Calu3 (cell line): ENCODE measurements at regions not wholly inside any gene's neighbourhood (a gene's known extent, or its start where the extent isn't known, plus 50 kb on each side); places are given as distances from the start of the nearest gene placed in this dataset.

Source experiments
- BruUV-seq: library from RNA; stranded (reverse); fragments of 400-500 nt; replicated peaks from 2 replicates; lab custom pipeline; 2021; lab: Mats Ljungman, UMichigan
- CTCF ChIA-PET: fragments of 300-600 bp; sonication (Branson Sonifier 250); formaldehyde crosslinking; loops from one replicate; lab custom pipeline; 2022; ENCODE audit warnings: antibody characterized with exemption; lab: Charles Lee
- DNase-seq: peaks from one replicate; pipeline ENCODE4 v3.0.0; 2022
- H3K27ac Mint-ChIP-seq: one replicate; pipeline ENCODE4 v1.8.0; 2022; ENCODE audit warnings: mixed read lengths; ENCODE audit not compliant: unreplicated experiment
- H3K27me3 Mint-ChIP-seq: one replicate; pipeline ENCODE4 v1.8.0; 2022; ENCODE audit warnings: mixed read lengths; ENCODE audit not compliant: unreplicated experiment
- H3K36me3 Mint-ChIP-seq: one replicate; pipeline ENCODE4 v1.8.0; 2022; ENCODE audit warnings: mild to moderate bottlenecking, moderate library complexity, mixed read lengths; ENCODE audit not compliant: insufficient read depth, unreplicated experiment
- H3K4me1 Mint-ChIP-seq: one replicate; pipeline ENCODE4 v1.8.0; 2022; ENCODE audit warnings: mild to moderate bottlenecking, low read depth, mixed read lengths; ENCODE audit not compliant: unreplicated experiment
- H3K4me3 Mint-ChIP-seq: one replicate; pipeline ENCODE4 v1.8.0; 2022; ENCODE audit warnings: mild to moderate bottlenecking, low read depth, moderate library complexity, mixed read lengths; ENCODE audit not compliant: unreplicated experiment
- H3K9me3 Mint-ChIP-seq: one replicate; pipeline ENCODE4 v1.8.0; 2022; ENCODE audit warnings: low read depth, mixed read lengths; ENCODE audit not compliant: unreplicated experiment
- CTCF ChIP-seq: fragments of 200-600 bp; IDR thresholded peaks from one replicate; pipeline ENCODE4 v1.8.0; 2022; ENCODE audit warnings: antibody characterized with exemption; ENCODE audit not compliant: unreplicated experiment
- intact Hi-C: fragments of 100-400 bp; cut with micrococcal nuclease; formaldehyde crosslinking; loops from one replicate; pipeline ENCODE4 v1.10.0; 2022; ENCODE audit not compliant: unreplicated experiment

- Mint-ChIP-seq H3K36me3 (no peaks in the 10 kb centered on the region), H3K4me3 (no peak overlapping the region), H3K27ac (no peak overlapping the region), H3K9me3 (peaks cover 3% of the 10 kb centered on the region), H3K4me1 (no peaks in the 10 kb centered on the region), H3K27me3 (peaks cover 78% of the 10 kb centered on the region)
- BruUV-seq: no TSS peak
- intact Hi-C loops: no loop called here
- no peak for DNase-seq
- TF ChIP-seq CTCF: no peak
- CTCF ChIA-PET: no interaction called here
These were observed 256.8 kb downstream of the NFATC2 start for GRCh38 chr20:51285684-51286083.

DNA sequence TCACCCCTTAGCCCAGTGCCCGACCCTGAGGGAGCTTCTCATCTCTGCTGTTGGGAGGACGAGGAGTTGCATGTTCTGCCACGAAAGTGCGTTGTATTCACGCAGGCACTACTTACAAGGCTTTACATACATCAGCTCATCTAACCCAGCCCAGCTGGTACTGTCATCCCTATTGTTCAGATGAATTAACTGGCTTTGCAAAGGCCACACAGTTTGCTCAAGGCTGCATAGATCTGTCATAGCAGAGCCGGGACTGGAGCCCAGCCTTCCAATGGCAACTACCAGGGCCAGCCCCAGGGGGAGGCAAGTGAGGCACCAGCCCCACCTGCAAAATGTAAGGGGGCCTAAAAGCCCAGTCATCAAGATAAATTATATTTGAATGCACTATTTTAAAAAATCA is 257.6 kb downstream of the NFATC2 start:
- CTCF ChIA-PET: interaction anchor here (1.0 to 1.1 kb wide), 2 partner anchors 11 kb away, joined by 3 to 4 read pairs; no protein-coding TSS in a partner anchor
- H3K27me3 Mint-ChIP-seq: peaks cover 78% of the 10 kb centered on the region
- DNase-seq: no peak
- BruUV-seq: no TSS peak
- no peak overlapping the region for H3K27ac Mint-ChIP-seq
- peaks cover 3% of the 10 kb centered on the region for H3K9me3 Mint-ChIP-seq
- intact Hi-C loops: no loop called here
- H3K4me3 Mint-ChIP-seq: no peak overlapping the region
- H3K36me3 Mint-ChIP-seq: no peaks in the 10 kb centered on the region
- H3K4me1 Mint-ChIP-seq: no peaks in the 10 kb centered on the region
- no peak for TF ChIP-seq CTCF

GRCh38 chr20:51284176-51284575 is 258.3 kb downstream of the NFATC2 start:
- intact Hi-C loops: no loop called here
- no peak for TF ChIP-seq CTCF
- Mint-ChIP-seq H3K36me3 (no peaks in the 10 kb centered on the region), H3K9me3 (peaks cover 3% of the 10 kb centered on the region), H3K4me1 (no peaks in the 10 kb centered on the region), H3K4me3 (no peak overlapping the region), H3K27ac (no peak overlapping the region), H3K27me3 (peaks cover 78% of the 10 kb centered on the region)
- no peak for DNase-seq
- no TSS peak for BruUV-seq
- CTCF ChIA-PET: interaction anchor here (1.0 to 1.1 kb wide), 3 partner anchors 11 to 16 kb away, joined by 3 to 4 read pairs (median 3); no protein-coding TSS in a partner anchor

DNA sequence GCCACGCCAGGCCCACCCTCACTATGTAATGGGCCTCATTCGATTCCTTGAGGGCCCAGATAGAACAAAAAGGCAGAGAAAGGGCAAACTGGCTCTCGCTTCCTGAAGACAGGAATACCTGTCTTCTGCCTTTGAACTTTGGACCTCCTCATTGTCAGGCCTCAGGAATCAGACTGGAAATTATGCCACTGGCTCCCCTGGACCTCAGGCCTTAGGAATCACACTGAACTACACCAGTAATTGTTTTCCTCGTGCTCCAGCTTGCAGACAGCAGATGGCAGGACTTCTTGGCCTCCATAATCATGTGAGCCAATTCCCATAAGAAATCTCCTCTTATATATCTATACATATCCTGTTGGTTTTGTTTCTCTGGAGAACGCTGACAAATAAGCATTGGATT is 258.6 kb upstream of the KCNG1 start:
- no peak for TF ChIP-seq CTCF
- DNase-seq: no peak
- Mint-ChIP-seq H3K36me3 (no peaks in the 10 kb centered on the region), H3K4me3 (no peak overlapping the region), H3K27me3 (peaks cover 78% of the 10 kb centered on the region), H3K4me1 (no peaks in the 10 kb centered on the region), H3K9me3 (peaks cover 3% of the 10 kb centered on the region), H3K27ac (no peak overlapping the region)
- intact Hi-C loops: no loop called here
- BruUV-seq: no TSS peak
- CTCF ChIA-PET: no interaction called here
